RCC 7860 (cell line): ENCODE measurements at regions not wholly inside any gene's neighbourhood (a gene's known extent, or its start where the extent isn't known, plus 50 kb on each side); places are given as distances from the start of the nearest gene placed in this dataset.
"Not testable (repeated sequence)": the region's sequence is repeated elsewhere in the genome, so short reads cannot be mapped to it uniquely, and the experiment has no call there.

Experiments used
- DNase-seq: peaks from one replicate; pipeline ENCODE4 v3.0.0-alpha.2; 2015; ENCODE audit warnings: low spot score
- FAIRE-seq: peaks from 2 replicates; lab custom pipeline; 2012; peaks lifted over from hg19 to GRCh38; lab: Jason Lieb, UNC

- DNase-seq (no peak), FAIRE-seq (no peak)
Measured at GRCh38 chrX:20718592-20719380, 452.1 kb upstream of the RPS6KA3 start.

- FAIRE-seq (no peak), DNase-seq (no peak)
Measured at GRCh38 chrX:20715176-20715575, 448.5 kb upstream of the RPS6KA3 start.

GRCh38 chrX:20712811-20713210 lies 446.1 kb upstream of the RPS6KA3 start:
- DNase-seq (no peak), FAIRE-seq (no peak)

- DNase-seq (no peak), FAIRE-seq (no peak)
Measured at GRCh38 chrX:20711366-20711765, 444.7 kb upstream of the RPS6KA3 start.

GRCh38 chrX:20693078-20693477 lies 426.4 kb upstream of the RPS6KA3 start:
- peak; percentile 4 for DNase-seq
- no peak for FAIRE-seq

- FAIRE-seq = no peak
Measured at GRCh38 chrX:20686256-20686655, 419.5 kb upstream of the RPS6KA3 start.

GRCh38 chrX:20685652-20686051 lies 418.9 kb upstream of the RPS6KA3 start:
- no peak for DNase-seq
- FAIRE-seq = no peak

More at GRCh38 chrX:20686256-20686655, 419.5 kb upstream of the RPS6KA3 start:
- no peak for DNase-seq

GRCh38 chrX:20681683-20682082 lies 415.0 kb upstream of the RPS6KA3 start:
- DNase-seq = no peak
- FAIRE-seq = no peak

GRCh38 chrX:20680998-20681397 lies 414.3 kb upstream of the RPS6KA3 start:
- FAIRE-seq (no peak), DNase-seq (peak; percentile 20)

GRCh38 chrX:20672476-20672875 lies 405.8 kb upstream of the RPS6KA3 start:
- FAIRE-seq = no peak

GRCh38 chrX:20671746-20672145 lies 405.0 kb upstream of the RPS6KA3 start:
- DNase-seq, FAIRE-seq: not testable (repeated sequence)

More at GRCh38 chrX:20672476-20672875, 405.8 kb upstream of the RPS6KA3 start:
- DNase-seq = no peak

- no peak for DNase-seq
- FAIRE-seq = no peak
Measured at GRCh38 chrX:20670611-20671010, 403.9 kb upstream of the RPS6KA3 start.

GRCh38 chrX:20668550-20668949 lies 401.8 kb upstream of the RPS6KA3 start:
- DNase-seq = no peak
- no peak for FAIRE-seq

- DNase-seq = no peak
- no peak for FAIRE-seq
Measured at GRCh38 chrX:20666331-20666730, 399.6 kb upstream of the RPS6KA3 start.

GRCh38 chrX:20665481-20665880 lies 398.8 kb upstream of the RPS6KA3 start:
- FAIRE-seq = no peak

GRCh38 chrX:20664774-20665173 lies 398.1 kb upstream of the RPS6KA3 start:
- no peak for DNase-seq
- FAIRE-seq = no peak

More at GRCh38 chrX:20665481-20665880, 398.8 kb upstream of the RPS6KA3 start:
- DNase-seq = no peak

- FAIRE-seq (no peak), DNase-seq (no peak)
Measured at GRCh38 chrX:20664131-20664530, 397.4 kb upstream of the RPS6KA3 start.

- FAIRE-seq (no peak), DNase-seq (no peak)
Measured at GRCh38 chrX:20663336-20663735, 396.6 kb upstream of the RPS6KA3 start.

GRCh38 chrX:20656721-20657120 lies 390.0 kb upstream of the RPS6KA3 start:
- FAIRE-seq = no peak

GRCh38 chrX:20654596-20655106 lies 387.9 kb upstream of the RPS6KA3 start:
- DNase-seq (peak; percentile 39), FAIRE-seq (peak; percentile 33)

More at GRCh38 chrX:20656721-20657120, 390.0 kb upstream of the RPS6KA3 start:
- DNase-seq = no peak

- DNase-seq (peak; percentile 41), FAIRE-seq (no peak)
Measured at GRCh38 chrX:20653070-20653469, 386.4 kb upstream of the RPS6KA3 start.

GRCh38 chrX:20641954-20642353 lies 375.2 kb upstream of the RPS6KA3 start:
- no peak for DNase-seq
- no peak for FAIRE-seq
